HG02885 (cell line): ENCODE measurements at regions not wholly inside any gene's neighbourhood (a gene's known extent, or its start where the extent isn't known, plus 50 kb on each side); places are given as distances from the start of the nearest gene placed in this dataset.
"Not testable (repeated sequence)": the region's sequence is repeated elsewhere in the genome, so short reads cannot be mapped to it uniquely, and the experiment has no call there.

ENCODE experiments used
- ATAC-seq: cut with Tn5 transposase; IDR thresholded peaks from one replicate; pipeline ENCODE4 v1.9.1; 2021; ENCODE audit warnings: mild to moderate bottlenecking; ENCODE audit not compliant: unreplicated experiment, poor library complexity

DNA sequence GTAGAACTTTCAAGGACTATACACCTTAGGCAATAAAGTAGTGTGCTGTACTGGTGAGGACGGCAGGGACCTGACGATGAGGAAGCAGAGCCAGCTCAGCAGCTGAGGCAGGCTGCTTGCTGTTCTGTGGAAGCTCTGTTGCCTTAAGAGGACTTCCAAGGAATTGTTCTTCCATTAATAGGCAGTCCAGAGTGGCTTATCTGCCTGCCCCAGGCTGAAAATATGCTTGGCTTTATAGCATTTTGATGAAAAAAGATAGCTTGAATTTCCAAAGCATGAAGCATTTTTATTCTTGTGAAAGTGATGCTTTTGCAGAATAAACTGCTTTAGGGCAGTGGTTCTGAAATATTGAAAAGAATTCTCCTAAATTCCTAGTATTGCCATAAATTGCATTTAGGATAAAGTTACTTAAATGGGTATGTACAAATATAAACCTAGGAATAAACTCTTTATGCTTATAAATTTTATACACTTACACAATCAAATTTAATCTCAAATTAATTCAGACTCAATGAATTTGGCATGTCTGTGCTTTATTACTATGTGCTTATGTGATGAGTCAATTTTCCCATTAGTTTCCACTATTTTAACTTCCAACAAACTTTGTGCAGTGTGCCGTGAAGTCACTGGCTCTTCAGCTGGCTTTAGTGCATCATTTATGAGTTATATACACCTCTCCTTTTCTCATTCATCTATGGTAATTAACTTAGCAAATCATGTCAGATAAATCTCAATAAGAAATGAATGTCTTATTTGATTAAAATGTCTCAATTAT, 231.0 kb upstream of the RASGRP1 start:
- ATAC-seq: no peak

GRCh38 chr15:38796589-38796988, 232.0 kb upstream of the RASGRP1 start:
- no peak for ATAC-seq

DNA sequence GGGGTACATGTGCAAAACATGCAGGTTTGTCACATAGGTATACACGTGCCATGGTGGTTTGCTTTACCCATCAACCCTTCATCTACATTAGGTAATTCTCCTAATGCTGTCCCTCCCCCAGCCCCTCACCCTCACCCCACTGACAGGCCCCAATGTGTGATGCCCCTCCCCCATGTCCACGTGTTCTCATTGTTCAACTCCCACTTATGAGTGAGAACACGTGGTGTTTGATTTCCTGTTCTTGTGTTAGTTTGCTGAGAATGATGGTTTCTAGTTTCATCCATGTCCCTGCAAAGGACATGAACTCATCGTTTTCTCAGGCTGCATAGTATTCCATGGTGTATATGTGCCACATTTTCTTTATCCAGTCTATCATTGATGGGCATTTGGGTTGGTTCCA, 232.9 kb upstream of the RASGRP1 start:
- ATAC-seq: not testable (repeated sequence)

- not testable (repeated sequence) for ATAC-seq
Observed at GRCh38 chr15:38799202-38799601, 234.6 kb upstream of the RASGRP1 start.

DNA sequence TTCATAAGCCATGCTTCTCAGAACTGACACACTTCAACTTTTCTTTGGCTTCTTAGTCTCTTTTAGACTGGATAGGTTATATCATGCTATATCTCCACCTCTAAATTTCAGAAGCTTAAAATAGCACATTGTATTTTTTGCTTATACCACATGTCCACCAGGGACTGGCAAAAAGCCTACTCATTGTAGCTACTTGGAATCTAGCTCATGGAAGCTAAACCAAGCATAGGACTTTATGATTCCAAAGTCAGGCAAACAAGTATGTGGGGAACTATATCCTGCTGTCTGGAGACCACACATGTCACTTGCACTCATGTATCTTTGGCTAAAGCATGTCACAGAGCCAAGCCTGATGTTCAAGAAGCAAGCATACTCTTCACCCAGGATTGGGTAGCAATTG, 245.0 kb upstream of the RASGRP1 start:
- ATAC-seq: no peak

DNA sequence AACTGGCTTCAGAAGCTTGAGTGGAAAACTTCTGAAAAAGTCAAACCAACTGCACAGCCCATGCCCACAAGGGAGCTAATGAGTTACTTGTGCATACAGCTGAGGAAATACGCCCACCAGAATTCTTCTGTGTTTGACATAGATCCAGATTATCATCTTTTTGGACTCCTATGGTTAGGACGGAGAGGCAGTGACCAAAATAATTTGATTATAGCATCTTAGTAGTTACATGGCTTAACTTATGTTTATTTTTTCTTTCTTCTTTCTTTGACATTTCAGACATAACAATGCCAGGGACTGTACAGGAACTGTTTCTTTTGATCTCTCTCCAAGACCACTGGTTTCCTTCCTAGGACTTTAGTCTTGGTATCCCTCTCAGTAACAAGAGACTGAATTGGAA, 246.1 kb upstream of the RASGRP1 start:
- ATAC-seq: no peak

GRCh38 chr15:38814254-38814653, 249.6 kb upstream of the RASGRP1 start:
- not testable (repeated sequence) for ATAC-seq

- ATAC-seq: no peak
Observed at GRCh38 chr15:38814891-38815290, 250.3 kb upstream of the RASGRP1 start.

GRCh38 chr15:38817427-38818156, 253.0 kb upstream of the RASGRP1 start:
- peak; percentile 94 for ATAC-seq

DNA sequence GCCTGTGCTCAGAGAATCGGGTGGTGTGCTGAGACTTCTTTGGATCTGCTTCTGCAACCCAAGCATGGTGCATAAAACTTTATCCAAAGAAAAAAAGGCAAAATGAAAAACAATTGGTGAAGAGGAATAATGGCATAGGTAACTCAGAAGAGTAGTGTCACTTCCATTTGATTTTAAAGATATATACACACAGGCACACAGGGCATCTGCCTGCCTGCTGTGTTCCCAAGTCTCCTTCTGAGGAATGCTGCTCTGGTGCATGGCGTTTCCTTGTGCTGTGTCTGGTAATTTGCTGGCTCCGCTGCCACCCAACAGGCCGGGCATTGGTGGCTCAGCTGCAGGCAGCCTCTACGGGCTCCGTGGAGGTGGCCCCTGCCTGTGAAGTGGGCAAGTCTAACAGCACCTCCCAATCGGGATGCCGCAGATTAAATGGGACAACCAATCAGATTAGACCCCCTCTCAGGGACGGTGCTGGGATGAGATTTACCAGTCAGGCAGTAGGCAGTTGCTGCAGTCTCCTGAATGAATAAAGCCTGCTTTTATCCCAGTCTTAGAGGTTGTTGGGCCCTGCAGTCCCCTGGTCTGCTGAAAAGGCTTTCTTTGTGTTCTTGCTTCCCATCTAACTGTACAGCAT, 253.7 kb upstream of the RASGRP1 start:
- ATAC-seq: peak; percentile 2

DNA sequence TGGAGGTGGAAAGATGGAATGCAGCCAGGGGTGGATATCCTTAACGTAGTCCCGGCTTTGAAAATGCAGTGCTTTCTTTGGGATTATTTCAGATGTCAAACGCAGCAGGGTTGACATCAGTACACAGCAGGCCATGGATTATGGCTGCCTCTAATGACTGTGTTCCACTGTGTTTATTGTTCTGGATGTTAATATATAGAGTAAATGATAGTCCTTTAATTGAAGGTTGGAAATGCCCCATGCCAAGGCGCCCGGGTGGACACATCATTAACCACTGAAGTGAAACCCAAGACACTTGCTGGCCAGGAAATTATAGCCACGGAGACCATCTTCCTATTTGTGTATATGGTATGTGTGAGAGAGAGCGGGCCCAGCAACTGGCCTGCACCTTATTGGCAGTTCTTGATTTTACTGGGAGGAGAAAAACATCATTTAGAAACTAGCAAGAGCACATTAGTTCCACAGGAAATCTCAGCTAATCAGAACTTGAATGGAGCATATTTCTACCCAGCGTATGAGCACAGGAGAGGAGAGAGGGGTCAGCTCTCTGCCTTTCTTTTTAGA, 254.9 kb upstream of the RASGRP1 start:
- no peak for ATAC-seq

- ATAC-seq: no peak
Observed at GRCh38 chr15:38823263-38823662, 258.6 kb upstream of the RASGRP1 start.

- ATAC-seq: no peak
Observed at GRCh38 chr15:38824719-38825118, 260.1 kb upstream of the RASGRP1 start.

- ATAC-seq: no peak
Observed at GRCh38 chr15:38826880-38827279, 262.3 kb upstream of the RASGRP1 start.

- ATAC-seq: no peak
Observed at GRCh38 chr15:38828031-38828532, 263.5 kb upstream of the RASGRP1 start.

DNA sequence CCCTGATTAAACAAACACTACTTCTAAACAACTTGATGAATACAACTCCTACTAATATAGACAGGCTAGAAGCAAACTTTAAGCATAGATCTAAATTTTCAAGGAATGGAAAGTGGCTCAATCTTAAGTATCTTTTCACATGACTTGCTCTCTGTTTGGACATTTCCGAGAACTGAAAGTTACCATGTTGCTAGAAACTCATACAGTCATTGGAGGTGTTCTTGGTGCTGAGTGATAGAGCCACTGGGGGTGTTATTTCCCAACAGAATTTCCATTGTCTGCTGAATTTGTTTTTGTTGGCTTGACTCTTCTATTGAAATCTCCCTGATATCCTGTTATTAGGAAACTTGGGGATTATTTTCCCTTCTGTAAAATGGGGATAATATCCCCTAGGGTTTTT, 264.5 kb upstream of the RASGRP1 start:
- no peak for ATAC-seq

- no peak for ATAC-seq
Observed at GRCh38 chr15:38842226-38842625, 277.6 kb upstream of the RASGRP1 start.

GRCh38 chr15:38843051-38843501, 278.5 kb upstream of the RASGRP1 start:
- no peak for ATAC-seq

GRCh38 chr15:38843736-38844590, 279.3 kb upstream of the RASGRP1 start:
- ATAC-seq: no peak

DNA sequence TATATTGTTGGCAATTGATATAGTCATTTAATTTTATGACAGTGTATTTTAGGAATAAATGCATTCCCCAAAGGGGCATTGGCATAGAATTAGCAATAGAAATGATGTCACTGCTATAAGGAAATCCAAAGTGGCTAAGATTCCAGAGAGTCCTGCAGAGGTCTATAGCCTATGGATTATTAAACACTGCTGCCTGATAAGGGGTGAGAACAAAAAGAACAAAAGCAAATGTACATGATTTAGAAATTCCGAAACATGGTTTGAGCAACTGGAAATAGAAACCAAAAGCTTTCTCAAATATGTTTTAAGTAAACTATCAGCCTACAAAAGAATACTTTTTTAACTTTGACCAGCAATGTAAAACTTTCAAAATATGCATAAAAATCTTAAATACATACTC, 280.1 kb upstream of the RASGRP1 start:
- no peak for ATAC-seq
